Mesodermal cell (in vitro differentiated cells): ENCODE measurements at regions not wholly inside any gene's neighbourhood (a gene's known extent, or its start where the extent isn't known, plus 50 kb on each side); places are given as distances from the start of the nearest gene placed in this dataset.
A peak's percentile ranks its signal among the peaks of the same experiment; 100 is the strongest.

Source experiments
- H3K27ac ChIP-seq: 2 replicates; pipeline ENCODE4 v1.7.0; 2013; ENCODE audit warnings: mild to moderate bottlenecking, low read depth, low read length, moderate library complexity; ENCODE audit not compliant: severe bottlenecking
- H3K36me3 ChIP-seq: 2 replicates; pipeline ENCODE4 v1.7.1; 2013; ENCODE audit warnings: mild to moderate bottlenecking, low read length, moderate library complexity; ENCODE audit not compliant: control insufficient read depth, insufficient read depth
- H3K4me1 ChIP-seq: one replicate; pipeline ENCODE4 v1.7.1; 2013; ENCODE audit warnings: mild to moderate bottlenecking, low read length; ENCODE audit not compliant: insufficient read depth, control insufficient read depth, poor library complexity, severe bottlenecking
- H3K4me3 ChIP-seq: 2 replicates; pipeline ENCODE4 v1.7.0; 2013; ENCODE audit warnings: low read length, control low read depth, mild to moderate bottlenecking; ENCODE audit not compliant: insufficient read depth, poor library complexity, severe bottlenecking; ENCODE audit errors: extremely low read depth
- H3K9me3 ChIP-seq: 2 replicates; pipeline ENCODE4 v1.7.1; 2013; ENCODE audit warnings: mild to moderate bottlenecking, low read length, moderate library complexity; ENCODE audit not compliant: control insufficient read depth
- WGBS, 2 experiments: methylation state at CpG; one replicate each; pipeline ENCODE4 v1.1.5; 2013; ENCODE audit warnings: missing lambda C conversion rate in 2 of 2; ENCODE audit not compliant: insufficient coverage in 2 of 2; 5-methylcytosine and 5-hydroxymethylcytosine counted together

- Histone ChIP-seq H3K9me3 (no peaks in the 10 kb centered on the region), H3K36me3 (no peaks in the 10 kb centered on the region), H3K4me3 (no peak overlapping the region), H3K4me1 (peaks cover 3% of the 10 kb centered on the region), H3K27ac (no peak overlapping the region)
- WGBS, 2 experiments = 78 to 80% methylated on average over 1 of the region's 1 CpG
These were observed 888.3 kb downstream of the TUSC7 start for GRCh38 chr3:117597865-117598264.

- Histone ChIP-seq H3K4me1 (peaks cover 6% of the 10 kb centered on the region), H3K27ac (no peak overlapping the region), H3K36me3 (no peaks in the 10 kb centered on the region), H3K9me3 (no peaks in the 10 kb centered on the region), H3K4me3 (no peak overlapping the region)
- 84 to 87% methylated on average over 2 to 3 of the region's 3 CpGs for WGBS, 2 experiments
These were observed 890.5 kb downstream of the TUSC7 start for GRCh38 chr3:117600112-117600511.

- 100% methylated on average over 1 to 3 of the region's 4 CpGs for WGBS, 2 experiments
- H3K4me1 ChIP-seq = peaks cover 6% of the 10 kb centered on the region
These were observed 891.1 kb downstream of the TUSC7 start for GRCh38 chr3:117600666-117601065.

GRCh38 chr3:117602058-117602644 lies 892.6 kb downstream of the TUSC7 start:
- WGBS, 2 experiments = 43 to 93% methylated on average over 1 to 3 of the region's 4 CpGs
- H3K36me3 ChIP-seq = no peaks in the 10 kb centered on the region
- peaks cover 14% of the 10 kb centered on the region for H3K4me1 ChIP-seq
- peak overlapping the region; percentile 51 for H3K27ac ChIP-seq
- H3K9me3 ChIP-seq = no peaks in the 10 kb centered on the region
- no peak overlapping the region for H3K4me3 ChIP-seq

More at GRCh38 chr3:117600666-117601065, 891.1 kb downstream of the TUSC7 start:
- Histone ChIP-seq H3K9me3 (no peaks in the 10 kb centered on the region), H3K4me3 (no peak overlapping the region), H3K27ac (no peak overlapping the region), H3K36me3 (no peaks in the 10 kb centered on the region)

- Histone ChIP-seq H3K4me3 (no peak overlapping the region), H3K27ac (peak overlapping the region; percentile 34), H3K4me1 (peaks cover 16% of the 10 kb centered on the region), H3K36me3 (no peaks in the 10 kb centered on the region), H3K9me3 (no peaks in the 10 kb centered on the region)
- 53 to 77% methylated on average over 2 of the region's 3 CpGs for WGBS, 2 experiments
These were observed 893.5 kb downstream of the TUSC7 start for GRCh38 chr3:117603097-117603496.

- no peak overlapping the region for H3K4me3 ChIP-seq
- WGBS, 2 experiments = no CpG with 5 or more reads among the region's 2 CpGs
- H3K4me1 ChIP-seq = peaks cover 16% of the 10 kb centered on the region
- H3K27ac ChIP-seq = no peak overlapping the region
- no peaks in the 10 kb centered on the region for H3K36me3 ChIP-seq
- H3K9me3 ChIP-seq = no peaks in the 10 kb centered on the region
These were observed 897.3 kb downstream of the TUSC7 start for GRCh38 chr3:117606866-117607265.

GRCh38 chr3:117609330-117609729 lies 899.8 kb downstream of the TUSC7 start:
- WGBS, 2 experiments = 69 to 100% methylated on average over 2 to 4 of the region's 4 CpGs
- peaks cover 10% of the 10 kb centered on the region for H3K4me1 ChIP-seq
- no peak overlapping the region for H3K4me3 ChIP-seq
- H3K27ac ChIP-seq = no peak overlapping the region
- no peaks in the 10 kb centered on the region for H3K36me3 ChIP-seq
- no peaks in the 10 kb centered on the region for H3K9me3 ChIP-seq

- no peaks in the 10 kb centered on the region for H3K9me3 ChIP-seq
- 97 to 100% methylated on average over 2 to 3 of the region's 4 CpGs for WGBS, 2 experiments
- no peaks in the 10 kb centered on the region for H3K36me3 ChIP-seq
- no peak overlapping the region for H3K27ac ChIP-seq
- H3K4me3 ChIP-seq = no peak overlapping the region
- H3K4me1 ChIP-seq = peaks cover 10% of the 10 kb centered on the region
These were observed 900.6 kb downstream of the TUSC7 start for GRCh38 chr3:117610156-117610555.

- H3K9me3 ChIP-seq = no peaks in the 10 kb centered on the region
- H3K4me1 ChIP-seq = peaks cover 10% of the 10 kb centered on the region
- no peak overlapping the region for H3K27ac ChIP-seq
- H3K36me3 ChIP-seq = no peaks in the 10 kb centered on the region
- WGBS, 2 experiments = 80 to 100% methylated on average over 1 of the region's 2 CpGs
- H3K4me3 ChIP-seq = no peak overlapping the region
These were observed 901.6 kb downstream of the TUSC7 start for GRCh38 chr3:117611211-117611610.

GRCh38 chr3:117616227-117616626 lies 906.6 kb downstream of the TUSC7 start:
- no peaks in the 10 kb centered on the region for H3K36me3 ChIP-seq
- H3K4me1 ChIP-seq = no peaks in the 10 kb centered on the region
- H3K4me3 ChIP-seq = no peak overlapping the region
- WGBS, 2 experiments = no CpG with 5 or more reads among the region's 2 CpGs
- H3K9me3 ChIP-seq = no peaks in the 10 kb centered on the region
- no peak overlapping the region for H3K27ac ChIP-seq

- no CpG with 5 or more reads among the region's 1 CpG for WGBS, 2 experiments
- no peaks in the 10 kb centered on the region for H3K9me3 ChIP-seq
- no peak overlapping the region for H3K4me3 ChIP-seq
- no peak overlapping the region for H3K27ac ChIP-seq
- no peaks in the 10 kb centered on the region for H3K36me3 ChIP-seq
- peaks cover 6% of the 10 kb centered on the region for H3K4me1 ChIP-seq
These were observed 908.3 kb downstream of the TUSC7 start for GRCh38 chr3:117617906-117618305.
